ENCODE measurements at regions not wholly inside any gene's neighbourhood (a gene's known extent, or its start where the extent isn't known, plus 50 kb on each side); places are given as distances from the start of the nearest gene placed in this dataset.

GRCh38 chr5:82522897-82523296 is 244.7 kb upstream of the RPS23 start:
- no peak for TF ChIP-seq SP1 (IDR thresholded peaks at IDR 0.05; ENCODE audit: low read depth, low read length)
- no peak for TF ChIP-seq CTCF (IDR thresholded peaks at IDR 0.05; ENCODE audit: control extremely low read depth in 1 of 3, insufficient read depth in 1 of 3, low read depth in 1 of 3, low read length in 3 of 3)
- TF ChIP-seq CREB1 (IDR thresholded peaks at IDR 0.05) = no peak
- no peak for TF ChIP-seq RXRA (IDR thresholded peaks at IDR 0.05; ENCODE audit: insufficient read depth, low read depth, low read length)
- no peak for TF ChIP-seq EGR1 (IDR thresholded peaks at IDR 0.05; ENCODE audit: borderline replicate concordance, low read depth, low read length)

Data from H1 (cell line).